CD4-positive, alpha-beta T cell treated with Interleukin-4 for 4 hours (primary cell): ENCODE measurements at regions not wholly inside any gene's neighbourhood (a gene's known extent, or its start where the extent isn't known, plus 50 kb on each side); places are given as distances from the start of the nearest gene placed in this dataset.
"Not testable (repeated sequence)": the region's sequence is repeated elsewhere in the genome, so short reads cannot be mapped to it uniquely, and the experiment has no call there.

ENCODE experiments used
- DNase-seq: peaks from one replicate; pipeline ENCODE4 v3.0.0-alpha.2; 2020

DNA sequence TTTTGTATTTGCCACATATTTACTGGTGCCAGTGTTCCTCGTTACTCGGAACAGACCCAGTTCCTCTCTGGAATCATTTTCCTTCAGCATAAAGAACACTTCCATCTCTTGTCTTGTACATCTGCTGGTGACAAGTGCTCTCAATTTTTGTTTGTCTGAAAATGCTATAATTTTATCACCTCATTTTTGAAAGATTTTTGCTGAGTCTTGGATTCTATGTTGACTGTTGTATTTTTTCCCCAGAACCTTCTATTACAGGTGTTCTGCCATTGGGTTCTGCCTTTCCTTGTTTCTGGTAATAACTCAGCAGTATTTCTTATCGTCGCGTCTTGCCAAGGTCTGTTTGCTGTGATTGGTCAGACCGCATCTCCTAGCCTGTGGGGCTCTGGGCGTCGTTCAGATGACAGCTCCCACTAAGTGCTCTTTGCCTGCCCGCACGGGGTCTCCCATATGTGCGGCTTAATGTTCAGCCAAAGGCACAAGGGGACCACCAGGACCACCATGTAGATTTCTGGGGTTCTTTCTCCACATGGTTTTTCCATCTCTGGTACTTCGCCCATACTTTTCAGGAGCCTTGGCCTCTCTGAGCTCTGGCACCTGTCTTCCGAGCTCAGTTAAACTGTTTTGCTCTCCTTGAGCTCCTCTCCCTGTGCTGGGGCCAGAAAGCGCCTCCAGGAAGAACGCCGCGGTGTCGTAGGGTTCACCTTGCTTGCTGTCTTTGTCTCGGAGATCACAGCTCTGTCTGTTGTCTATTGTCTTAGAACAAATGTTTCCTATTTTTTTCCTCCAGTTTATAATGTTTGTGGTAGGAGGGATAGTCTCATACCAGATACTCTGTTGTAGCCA is 80.0 kb downstream of the METRNL start:
- DNase-seq: no peak

DNA sequence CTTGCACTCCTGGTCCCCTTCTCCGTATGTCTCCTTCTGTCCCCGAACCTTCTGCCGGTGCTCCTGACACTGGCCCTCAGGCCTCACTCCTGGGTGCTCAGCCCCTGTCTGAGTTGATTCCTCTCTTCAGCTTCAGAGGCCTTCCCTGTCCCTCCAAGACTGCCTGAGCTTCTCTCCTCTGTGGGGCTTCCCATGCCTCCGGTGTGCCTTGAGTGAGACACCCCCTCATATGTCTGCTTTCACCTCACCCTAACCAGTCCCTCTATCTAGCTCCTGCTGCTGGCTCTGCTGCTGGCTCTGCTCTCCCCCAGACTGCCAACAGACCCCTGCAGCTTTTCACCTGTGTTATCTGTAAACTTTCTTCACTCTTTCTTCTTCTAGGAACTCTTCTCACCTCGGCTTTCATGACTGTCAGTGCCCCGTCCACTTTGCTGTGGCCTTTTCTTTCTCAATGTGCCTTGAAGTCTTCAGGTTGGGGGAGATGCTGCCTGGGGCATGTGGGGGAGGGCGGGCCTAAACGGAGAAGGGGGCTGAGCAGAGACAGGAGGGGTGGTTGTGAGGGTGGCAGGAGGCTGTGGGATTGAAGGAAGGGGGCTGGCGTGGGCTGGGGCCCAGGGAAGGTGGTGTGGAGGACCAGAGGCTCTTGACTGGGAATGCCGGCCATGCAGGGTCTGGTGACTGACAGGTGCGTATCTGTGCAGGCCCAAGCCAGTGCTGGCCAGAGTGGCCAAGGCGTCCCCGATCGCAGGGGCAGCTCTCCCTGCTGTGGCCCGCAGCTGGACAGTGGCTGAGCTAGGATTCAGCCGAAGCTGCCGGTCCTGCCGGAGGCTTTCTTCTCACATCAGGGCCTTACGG is 81.3 kb downstream of the METRNL start:
- DNase-seq: no peak

DNA sequence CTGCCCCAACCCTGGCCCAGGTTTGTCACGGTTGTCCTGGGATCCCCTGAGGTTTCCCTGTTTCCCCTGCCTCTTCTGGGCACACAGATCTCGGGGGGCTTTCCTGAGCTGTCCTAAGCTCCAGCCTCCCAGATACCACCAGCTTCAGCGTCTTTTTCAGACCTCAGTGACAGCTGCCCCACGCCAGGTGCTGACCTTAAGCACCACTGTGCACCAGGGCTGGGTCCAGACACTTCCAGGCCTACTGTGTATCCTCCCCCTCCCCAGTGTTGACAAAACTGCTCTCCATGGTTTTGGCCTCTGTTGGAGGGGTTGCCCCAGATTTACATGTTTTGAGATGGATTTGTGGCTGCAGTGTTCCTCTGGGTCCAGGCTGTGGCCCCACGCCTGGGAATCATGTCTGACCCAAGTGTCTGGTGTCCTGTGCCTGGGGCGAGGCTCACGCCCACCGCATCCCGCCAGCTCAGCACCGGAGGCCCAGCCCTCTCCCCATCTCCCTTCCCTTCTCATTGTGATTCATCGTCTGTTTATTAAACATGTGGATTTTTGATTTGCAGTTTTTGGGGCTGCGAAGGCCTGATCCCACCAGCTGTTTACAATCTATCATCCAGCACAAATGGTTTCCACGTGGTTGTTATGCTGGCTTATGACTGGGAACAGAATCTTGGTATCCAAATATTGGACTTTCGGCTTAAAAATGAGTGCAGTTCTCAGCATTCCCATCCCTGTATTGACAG is 82.1 kb downstream of the METRNL start:
- DNase-seq: no peak

GRCh38 chr17:83162035-83162745 is 82.8 kb downstream of the METRNL start:
- DNase-seq: no peak

- DNase-seq: no peak
Observed at GRCh38 chr17:83164490-83164889, 85.1 kb downstream of the METRNL start.

- DNase-seq: no peak
Observed at GRCh38 chr17:83170571-83171260, 91.3 kb downstream of the METRNL start.

- no peak for DNase-seq
Observed at GRCh38 chr17:83171661-83172060, 92.3 kb downstream of the METRNL start.

- not testable (repeated sequence) for DNase-seq
Observed at GRCh38 chr17:83172099-83172498, 92.7 kb downstream of the METRNL start.

GRCh38 chr17:83172646-83173045 is 93.2 kb downstream of the METRNL start:
- DNase-seq: not testable (repeated sequence)

DNA sequence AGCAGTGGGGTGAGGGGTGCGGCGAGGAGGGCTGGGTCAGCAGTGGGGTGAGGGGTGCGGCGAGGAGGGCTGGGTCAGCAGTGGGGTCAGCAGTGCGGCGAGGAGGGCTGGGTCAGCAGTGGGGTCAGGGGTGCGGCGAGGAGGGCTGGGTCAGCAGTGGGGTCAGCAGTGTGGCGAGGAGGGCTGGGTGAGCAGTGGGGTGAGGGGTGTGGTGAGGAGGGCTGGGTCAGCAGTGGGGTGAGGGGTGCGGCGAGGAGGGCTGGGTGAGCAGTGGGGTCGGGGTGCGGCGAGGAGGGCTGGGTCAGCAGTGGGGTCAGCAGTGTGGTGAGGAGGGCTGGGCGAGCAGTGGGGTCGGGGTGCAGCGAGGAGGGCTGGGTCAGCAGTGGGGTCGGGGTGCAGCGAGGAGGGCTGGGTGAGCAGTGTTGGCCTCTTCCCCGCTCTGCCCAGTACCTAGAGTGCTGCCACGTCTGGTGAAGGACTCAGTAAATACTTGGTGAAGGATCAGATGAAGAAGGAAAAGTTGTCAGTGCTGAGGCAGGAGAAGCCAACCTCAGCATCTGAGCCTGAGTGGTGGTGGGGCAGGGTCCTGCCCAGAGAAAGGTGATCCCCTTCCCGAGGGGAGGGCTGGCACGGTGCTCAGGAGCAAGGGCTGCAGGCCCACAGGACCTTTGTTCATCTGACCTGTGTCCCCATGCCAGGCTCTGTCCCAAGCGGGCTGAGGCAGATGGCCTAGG is 93.9 kb downstream of the METRNL start:
- DNase-seq: not testable (repeated sequence)

- no peak for DNase-seq
Observed at GRCh38 chr17:83173914-83174361, 94.5 kb downstream of the METRNL start.

GRCh38 chr17:83174362-83175118 is 95.1 kb downstream of the METRNL start:
- DNase-seq: no peak

- DNase-seq: no peak
Observed at GRCh38 chr17:83175119-83175821, 95.9 kb downstream of the METRNL start.

- no peak for DNase-seq
Observed at GRCh38 chr17:83175822-83176622, 96.6 kb downstream of the METRNL start.

- no peak for DNase-seq
Observed at GRCh38 chr17:83176623-83177583, 97.5 kb downstream of the METRNL start.

GRCh38 chr17:83177611-83178532 is 98.5 kb downstream of the METRNL start:
- no peak for DNase-seq
